ENCODE measurements at regions not wholly inside any gene's neighbourhood (a gene's known extent, or its start where the extent isn't known, plus 50 kb on each side); places are given as distances from the start of the nearest gene placed in this dataset.

DNA sequence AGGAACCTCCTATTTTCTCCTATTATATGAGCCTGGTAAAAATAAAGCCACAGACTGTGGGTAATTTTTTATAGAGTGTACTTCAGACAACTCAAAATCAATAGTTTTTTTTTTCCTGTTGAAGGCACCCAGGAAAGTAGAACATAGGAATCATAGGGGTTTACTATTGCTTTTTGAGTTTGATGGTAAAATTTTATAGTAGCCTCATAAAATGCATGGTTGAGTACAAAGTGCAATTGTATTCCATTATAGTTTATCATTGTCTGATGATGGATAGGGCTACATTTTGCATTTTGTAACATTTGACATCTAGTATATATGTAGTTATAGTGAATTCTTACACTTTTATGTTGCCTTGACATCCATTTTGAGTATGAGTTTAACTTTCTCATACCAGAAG is 455.0 kb downstream of the STIM2 start:
- TF ChIP-seq POLR2A (IDR thresholded peaks at IDR 0.05; ENCODE audit: low read depth) (no peak), EP300 (IDR thresholded peaks at IDR 0.05) (no peak), POLR2AphosphoS5 (IDR thresholded peaks at IDR 0.05) (no peak)
- TF ChIP-seq, protein P1, sequence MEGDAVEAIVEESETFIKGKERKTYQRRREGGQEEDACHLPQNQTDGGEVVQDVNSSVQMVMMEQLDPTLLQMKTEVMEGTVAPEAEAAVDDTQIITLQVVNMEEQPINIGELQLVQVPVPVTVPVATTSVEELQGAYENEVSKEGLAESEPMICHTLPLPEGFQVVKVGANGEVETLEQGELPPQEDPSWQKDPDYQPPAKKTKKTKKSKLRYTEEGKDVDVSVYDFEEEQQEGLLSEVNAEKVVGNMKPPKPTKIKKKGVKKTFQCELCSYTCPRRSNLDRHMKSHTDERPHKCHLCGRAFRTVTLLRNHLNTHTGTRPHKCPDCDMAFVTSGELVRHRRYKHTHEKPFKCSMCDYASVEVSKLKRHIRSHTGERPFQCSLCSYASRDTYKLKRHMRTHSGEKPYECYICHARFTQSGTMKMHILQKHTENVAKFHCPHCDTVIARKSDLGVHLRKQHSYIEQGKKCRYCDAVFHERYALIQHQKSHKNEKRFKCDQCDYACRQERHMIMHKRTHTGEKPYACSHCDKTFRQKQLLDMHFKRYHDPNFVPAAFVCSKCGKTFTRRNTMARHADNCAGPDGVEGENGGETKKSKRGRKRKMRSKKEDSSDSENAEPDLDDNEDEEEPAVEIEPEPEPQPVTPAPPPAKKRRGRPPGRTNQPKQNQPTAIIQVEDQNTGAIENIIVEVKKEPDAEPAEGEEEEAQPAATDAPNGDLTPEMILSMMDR (IDR thresholded peaks at IDR 0.05) = no peak
- H3K36me3 ChIP-seq = no peaks in the 10 kb centered on the region
- H3K9me3 ChIP-seq = no peaks in the 10 kb centered on the region
- no peak overlapping the region for H3K27ac ChIP-seq (replicated peaks in 1 of 4)
- no peak for DNase-seq (ENCODE audit: extremely low spot score)
- no peak overlapping the region for H3K4me3 ChIP-seq
- peaks cover 0 to 13% (median 10%) of the 10 kb centered on the region in 4 donors for H3K4me1 ChIP-seq
- intact Hi-C loops (cut with DNase I) = loop anchor here (5.0 kb wide), 1 partner anchor 133 kb away; no protein-coding TSS in a partner anchor
- H3K27me3 ChIP-seq = no peaks in the 10 kb centered on the region

DNA sequence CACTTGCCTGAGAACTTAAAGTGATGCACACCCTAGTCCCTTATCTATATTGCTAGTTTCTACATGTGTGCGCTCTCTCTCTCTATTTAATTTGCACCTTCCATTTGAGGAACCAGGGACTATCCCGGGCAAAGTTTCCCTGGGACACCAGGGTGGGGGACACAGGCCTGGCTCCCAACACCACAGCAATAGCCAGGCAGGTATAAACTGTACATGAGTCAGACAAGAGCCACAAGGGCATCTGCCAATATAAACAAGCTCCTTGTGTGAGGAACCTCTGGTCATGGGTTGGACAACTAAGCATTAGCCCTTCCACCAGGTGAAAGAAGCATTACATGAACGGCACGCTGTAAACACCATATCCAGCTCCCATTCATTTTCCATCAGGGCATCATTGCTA is 455.5 kb downstream of the STIM2 start:
- intact Hi-C loops (cut with DNase I) = loop anchor here (5.0 kb wide), 1 partner anchor 134 kb away; no protein-coding TSS in a partner anchor
- H3K27ac ChIP-seq (replicated peaks in 1 of 4) = no peak overlapping the region
- H3K4me1 ChIP-seq = peaks cover 0 to 13% (median 10%) of the 10 kb centered on the region in 4 donors
- TF ChIP-seq POLR2A (IDR thresholded peaks at IDR 0.05; ENCODE audit: low read depth) (no peak), POLR2AphosphoS5 (IDR thresholded peaks at IDR 0.05) (no peak), EP300 (IDR thresholded peaks at IDR 0.05) (no peak)
- TF ChIP-seq, protein P1 (IDR thresholded peaks at IDR 0.05) = no peak
- H3K27me3 ChIP-seq = no peaks in the 10 kb centered on the region
- no peak for DNase-seq (ENCODE audit: extremely low spot score)
- WGBS = 75% methylated on average over 4 of the region's 4 CpGs
- no peak overlapping the region for H3K4me3 ChIP-seq
- H3K36me3 ChIP-seq = no peaks in the 10 kb centered on the region
- H3K9me3 ChIP-seq = no peaks in the 10 kb centered on the region

- Histone ChIP-seq H3K9me3 (no peaks in the 10 kb centered on the region), H3K27ac (replicated peaks in 1 of 4) (no peak overlapping the region), H3K27me3 (no peaks in the 10 kb centered on the region), H3K36me3 (no peaks in the 10 kb centered on the region), H3K4me1 (peaks cover 0 to 13% (median 10%) of the 10 kb centered on the region in 4 donors), H3K4me3 (no peak overlapping the region)
- intact Hi-C loops (cut with DNase I) = loop anchor here (5.0 kb wide), 1 partner anchor 136 kb away; no protein-coding TSS in a partner anchor
- DNase-seq (ENCODE audit: extremely low spot score) = no peak
- WGBS = 47% methylated on average over 6 of the region's 6 CpGs
- TF ChIP-seq, protein P1 (IDR thresholded peaks at IDR 0.05) = peak in 2 of 3 experiments; percentile 20 to 39
- TF ChIP-seq EP300 (IDR thresholded peaks at IDR 0.05) (no peak), POLR2AphosphoS5 (IDR thresholded peaks at IDR 0.05) (no peak), POLR2A (IDR thresholded peaks at IDR 0.05; ENCODE audit: low read depth) (no peak)
These were observed 458.1 kb downstream of the STIM2 start for GRCh38 chr4:27318740-27319139.

DNA sequence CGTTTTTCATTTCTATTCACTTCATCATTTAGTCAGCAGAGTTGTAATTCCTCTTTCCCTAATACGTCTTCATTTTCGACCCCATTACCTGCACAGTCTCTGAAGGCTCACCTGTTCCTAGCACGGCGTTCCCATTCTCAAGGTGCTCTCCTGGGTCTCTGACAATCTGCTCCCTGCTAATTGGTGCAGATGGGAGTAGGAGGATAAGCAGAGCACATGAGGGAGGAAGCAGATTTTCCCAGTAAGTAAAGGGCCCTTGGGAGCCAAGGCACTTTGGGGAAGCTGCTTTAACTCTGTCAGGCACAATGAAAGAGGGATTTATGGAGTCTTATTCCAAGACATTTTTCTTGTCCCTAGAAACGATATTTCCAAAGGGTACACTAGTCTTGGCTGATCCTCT is 466.4 kb downstream of the STIM2 start:
- Histone ChIP-seq H3K27me3 (no peaks in the 10 kb centered on the region), H3K9me3 (no peaks in the 10 kb centered on the region), H3K4me1 (no peaks in the 10 kb centered on the region), H3K27ac (replicated peaks in 1 of 4) (no peak overlapping the region), H3K4me3 (no peak overlapping the region), H3K36me3 (no peaks in the 10 kb centered on the region)
- DNase-seq (ENCODE audit: extremely low spot score) = no peak
- intact Hi-C loops (cut with DNase I) = no loop called here
- TF ChIP-seq POLR2A (IDR thresholded peaks at IDR 0.05; ENCODE audit: low read depth) (no peak), POLR2AphosphoS5 (IDR thresholded peaks at IDR 0.05) (no peak), EP300 (IDR thresholded peaks at IDR 0.05) (no peak)
- TF ChIP-seq, protein P1 (IDR thresholded peaks at IDR 0.05) = no peak
- 89% methylated on average over 6 of the region's 6 CpGs for WGBS

Data from esophagus muscularis mucosa (tissue), 4 donors.